Endothelial cell of umbilical vein (primary cell): ENCODE measurements at regions not wholly inside any gene's neighbourhood (a gene's known extent, or its start where the extent isn't known, plus 50 kb on each side); places are given as distances from the start of the nearest gene placed in this dataset.

Experiments used
- BruUV-seq: library from RNA; stranded (reverse); fragments of 400-500 nt; replicated peaks from 2 replicates; lab custom pipeline; 2021; lab: Mats Ljungman, UMichigan
- CTCF ChIA-PET: fragments of 300-600, 350-600 bp; sonication (Branson Sonifier 250); formaldehyde crosslinking; loops from one replicate; lab custom pipeline; 2021; ENCODE audit warnings: antibody characterized with exemption, inconsistent platforms; lab: Charles Lee
- POLR2A ChIA-PET: fragments of 300-600, 350-600 bp; sonication (Branson Sonifier 250); formaldehyde crosslinking; loops from one replicate; lab custom pipeline; 2021; ENCODE audit warnings: antibody characterized with exemption, inconsistent platforms; lab: Charles Lee
- DNase-seq: peaks from one replicate; pipeline ENCODE4 v3.0.0-alpha.2; 2011; ENCODE audit warnings: low read depth, low spot score
- FAIRE-seq: peaks from 2 replicates; lab custom pipeline; 2011; peaks lifted over from hg19 to GRCh38; lab: Jason Lieb, UNC
- H2AFZ ChIP-seq: 2 replicates; pipeline ENCODE4 v1.6.0; 2012; ENCODE audit warnings: low read depth, low read length, control low read depth, inconsistent platforms
- H3K27ac ChIP-seq: 2 replicates; pipeline ENCODE4 v1.5.1; 2011; ENCODE audit warnings: low read depth, mild to moderate bottlenecking, control low read depth, low read length, moderate library complexity; ENCODE audit not compliant: insufficient read depth
- H3K27me3 ChIP-seq, 2 experiments: 2 replicates each; pipeline versions ENCODE4 v1.6.0 to v1.6.1; 2011; ENCODE audit warnings: low read length in 2 of 2, mixed read lengths in 1 of 2; ENCODE audit not compliant: control insufficient read depth in 2 of 2, insufficient read depth in 2 of 2
- H3K36me3 ChIP-seq, 2 experiments: 2 replicates in 1 of 2; 3 replicates in 1 of 2; pipeline ENCODE4 v1.5.1; 2011; ENCODE audit warnings: low read length in 2 of 2, mild to moderate bottlenecking in 1 of 2, moderate library complexity in 1 of 2; ENCODE audit not compliant: control insufficient read depth in 2 of 2, insufficient read depth in 2 of 2; ENCODE audit errors: extremely low read depth in 1 of 2
- H3K4me1 ChIP-seq: 3 replicates; pipeline ENCODE4 v1.5.1; 2011; ENCODE audit warnings: mild to moderate bottlenecking, low read length; ENCODE audit not compliant: control insufficient read depth, insufficient read depth; ENCODE audit errors: extremely low read depth
- H3K4me2 ChIP-seq: 2 replicates; pipeline ENCODE4 v1.6.1; 2011; ENCODE audit warnings: low read length, control low read depth, mixed read lengths; ENCODE audit not compliant: insufficient read depth
- H3K4me3 ChIP-seq, 3 experiments: fragments of 200-600 bp in 1 of 3; sonication (generic), shearing (Covaris generic) in 1 of 3; replicated peaks in 1 of 3; 2 replicates each; pipeline ENCODE4 v1.5.1; 2011 to 2016; ENCODE audit warnings: control low read depth in 3 of 3, low read length in 3 of 3, mild to moderate bottlenecking in 2 of 3, inconsistent platforms in 1 of 3, low read depth in 1 of 3, moderate library complexity in 1 of 3; ENCODE audit not compliant: insufficient read depth in 1 of 3
- H3K79me2 ChIP-seq: 2 replicates; pipeline ENCODE4 v1.6.0; 2012; ENCODE audit warnings: low read length, inconsistent platforms; ENCODE audit not compliant: control insufficient read depth, insufficient read depth
- H3K9ac ChIP-seq: replicated peaks from 2 replicates; pipeline ENCODE3; 2011; ENCODE audit warnings: low read length, control low read depth; ENCODE audit not compliant: insufficient read depth; ENCODE audit errors: extremely low read depth
- H3K9me1 ChIP-seq: replicated peaks from 3 replicates; pipeline ENCODE4 v1.6.0; 2011; ENCODE audit warnings: mild to moderate bottlenecking, low read length; ENCODE audit not compliant: control insufficient read depth, insufficient read depth; ENCODE audit errors: extremely low read depth
- H3K9me3 ChIP-seq: replicated peaks from 2 replicates; pipeline ENCODE4 v1.5.1; 2012; ENCODE audit warnings: low read length, inconsistent platforms; ENCODE audit not compliant: control insufficient read depth, insufficient read depth
- H4K20me1 ChIP-seq: replicated peaks from 2 replicates; pipeline ENCODE3; 2011; ENCODE audit warnings: mild to moderate bottlenecking, low read length; ENCODE audit not compliant: control insufficient read depth, insufficient read depth; ENCODE audit errors: extremely low read depth
- EZH2 ChIP-seq: IDR thresholded peaks from 2 replicates; pipeline ENCODE4 v1.6.1; 2012; ENCODE audit warnings: borderline replicate concordance, low read depth, mild to moderate bottlenecking, moderate library complexity, low read length, inconsistent platforms; ENCODE audit not compliant: severe bottlenecking
- FOS ChIP-seq: IDR thresholded peaks from 2 replicates; pipeline ENCODE4 v1.6.1; 2011; ENCODE audit warnings: mild to moderate bottlenecking, low read length, moderate library complexity, borderline replicate concordance; ENCODE audit not compliant: insufficient read depth
- GATA2 ChIP-seq: IDR thresholded peaks from 2 replicates; pipeline ENCODE4 v1.7.0; 2011; ENCODE audit warnings: low read depth, mild to moderate bottlenecking, moderate library complexity, mixed read lengths, low read length; ENCODE audit not compliant: insufficient read length, insufficient read depth
- JUN ChIP-seq: IDR thresholded peaks from 2 replicates; pipeline ENCODE4 v1.6.1; 2011; ENCODE audit warnings: borderline replicate concordance, low read depth; ENCODE audit not compliant: insufficient read length, insufficient read depth
- MYC ChIP-seq: IDR thresholded peaks from one replicate; pipeline ENCODE4 v1.6.1; 2011; ENCODE audit warnings: mild to moderate bottlenecking, low read depth, low read length
- POLR2A ChIP-seq: IDR thresholded peaks from 2 replicates; pipeline ENCODE4 v1.6.1; 2012; ENCODE audit warnings: low read depth, mild to moderate bottlenecking, control low read depth, low read length
- POLR2AphosphoS5 ChIP-seq: IDR thresholded peaks from 2 replicates; pipeline ENCODE4 v1.6.1; 2012; ENCODE audit warnings: low read depth, mild to moderate bottlenecking, control low read depth, low read length, moderate library complexity; ENCODE audit not compliant: insufficient read depth
- dilution Hi-C: fragments of 300-500 bp; cut with MboI; formaldehyde crosslinking; loops from one replicate; pipeline ENCODE4 v1.15.0; 2019; ENCODE audit warnings: low sequenced_read_pairs; ENCODE audit not compliant: extremely low pct_ligation_motif_present
- intact Hi-C: fragments of 100-400 bp; cut with micrococcal nuclease; formaldehyde crosslinking; loops from one replicate; pipeline ENCODE4 v1.10.0; 2022
- TF ChIP-seq, protein P1 (sequence below), 2 donors: IDR thresholded peaks; 1 replicate in 1 of 2; 2 replicates in 1 of 2; pipeline ENCODE4 v1.5.1; 2011; ENCODE audit warnings: low read length in 2 of 2, mild to moderate bottlenecking in 2 of 2, moderate library complexity in 2 of 2, control low read depth in 1 of 2, inconsistent platforms in 1 of 2, low read depth in 1 of 2; ENCODE audit not compliant: insufficient read depth in 1 of 2; ENCODE audit errors: extremely low read depth in 1 of 2
- TF ChIP-seq, protein P2 (sequence below): IDR thresholded peaks from 2 replicates; pipeline ENCODE4 v1.6.1; 2011; ENCODE audit not compliant: insufficient read depth, insufficient read length

DNA sequence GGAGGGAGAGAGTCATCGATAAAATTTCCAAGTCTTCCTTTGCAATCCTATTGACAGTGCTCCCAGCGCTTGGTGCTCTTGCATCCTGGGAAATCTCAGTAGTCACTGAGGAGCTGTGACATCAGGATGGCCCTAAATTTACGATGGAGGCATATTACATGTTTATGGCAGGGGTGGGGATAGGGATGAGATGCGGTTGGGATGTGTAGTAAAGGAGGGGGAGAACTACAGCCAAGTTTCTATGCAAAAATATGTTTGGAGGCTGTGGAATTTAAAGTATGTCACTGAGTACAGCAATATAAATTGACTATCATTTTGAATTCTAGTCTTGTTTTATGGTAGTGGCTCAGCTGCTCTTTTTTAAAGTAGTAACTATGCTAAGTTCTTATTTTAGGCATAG is 544.9 kb downstream of the PKHD1 start:
- Histone ChIP-seq H3K27ac (no peak overlapping the region), H2AFZ (no peak overlapping the region), H3K4me1 (no peaks in the 10 kb centered on the region), H3K4me3 (no peak overlapping the region), H3K79me2 (no peaks in the 10 kb centered on the region), H4K20me1 (no peaks in the 10 kb centered on the region), H3K9ac (no peak overlapping the region), H3K36me3 (no peaks in the 10 kb centered on the region), H3K9me1 (no peaks in the 10 kb centered on the region), H3K4me2 (no peak overlapping the region), H3K9me3 (no peaks in the 10 kb centered on the region), H3K27me3 (no peaks in the 10 kb centered on the region)
- no peak for FAIRE-seq
- CTCF ChIA-PET, result no interaction called here
- BruUV-seq, result no TSS peak
- intact Hi-C loops (no loop called here), dilution Hi-C loops (no loop called here)
- TF ChIP-seq JUN, result no peak
- TF ChIP-seq, protein P1, sequence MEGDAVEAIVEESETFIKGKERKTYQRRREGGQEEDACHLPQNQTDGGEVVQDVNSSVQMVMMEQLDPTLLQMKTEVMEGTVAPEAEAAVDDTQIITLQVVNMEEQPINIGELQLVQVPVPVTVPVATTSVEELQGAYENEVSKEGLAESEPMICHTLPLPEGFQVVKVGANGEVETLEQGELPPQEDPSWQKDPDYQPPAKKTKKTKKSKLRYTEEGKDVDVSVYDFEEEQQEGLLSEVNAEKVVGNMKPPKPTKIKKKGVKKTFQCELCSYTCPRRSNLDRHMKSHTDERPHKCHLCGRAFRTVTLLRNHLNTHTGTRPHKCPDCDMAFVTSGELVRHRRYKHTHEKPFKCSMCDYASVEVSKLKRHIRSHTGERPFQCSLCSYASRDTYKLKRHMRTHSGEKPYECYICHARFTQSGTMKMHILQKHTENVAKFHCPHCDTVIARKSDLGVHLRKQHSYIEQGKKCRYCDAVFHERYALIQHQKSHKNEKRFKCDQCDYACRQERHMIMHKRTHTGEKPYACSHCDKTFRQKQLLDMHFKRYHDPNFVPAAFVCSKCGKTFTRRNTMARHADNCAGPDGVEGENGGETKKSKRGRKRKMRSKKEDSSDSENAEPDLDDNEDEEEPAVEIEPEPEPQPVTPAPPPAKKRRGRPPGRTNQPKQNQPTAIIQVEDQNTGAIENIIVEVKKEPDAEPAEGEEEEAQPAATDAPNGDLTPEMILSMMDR (IDR thresholded peaks at IDR 0.05; ENCODE audit: extremely low read depth in 1 of 2, insufficient read depth in 1 of 2, low read depth in 1 of 2, low read length in 2 of 2), result no peak
- no peak for TF ChIP-seq GATA2
- no peak for DNase-seq
- POLR2A ChIA-PET, result no interaction called here

DNA sequence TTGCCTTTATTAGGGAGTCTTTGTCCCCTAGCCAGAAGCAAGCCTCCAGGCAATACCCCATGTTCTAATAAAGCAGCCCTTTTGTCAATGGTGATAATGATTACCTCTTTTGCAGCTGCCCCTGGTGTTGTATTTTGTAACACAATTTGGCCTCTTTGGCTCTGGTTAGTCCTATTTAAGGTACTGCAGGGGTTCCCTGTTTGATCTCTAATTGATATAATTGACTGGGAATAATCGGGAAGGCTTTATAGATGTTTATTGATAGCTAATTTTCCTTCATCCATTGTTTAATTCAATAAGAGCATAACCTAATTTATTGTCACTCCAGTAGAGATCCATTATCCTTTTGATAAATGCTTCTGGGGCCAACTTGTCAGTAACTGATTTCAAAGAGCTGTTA is 537.2 kb downstream of the PKHD1 start:
- no peak for FAIRE-seq
- Histone ChIP-seq H2AFZ (no peak overlapping the region), H3K4me2 (no peak overlapping the region), H3K9me1 (no peaks in the 10 kb centered on the region), H3K9me3 (peaks cover 4% of the 10 kb centered on the region), H3K9ac (no peak overlapping the region), H4K20me1 (no peaks in the 10 kb centered on the region), H3K79me2 (no peaks in the 10 kb centered on the region), H3K36me3 (no peaks in the 10 kb centered on the region), H3K27ac (no peak overlapping the region), H3K4me3 (no peak overlapping the region), H3K27me3 (no peaks in the 10 kb centered on the region), H3K4me1 (no peaks in the 10 kb centered on the region)
- no TSS peak for BruUV-seq
- ChIA-PET CTCF (no interaction called here), POLR2A (no interaction called here)
- intact Hi-C loops, result no loop called here
- TF ChIP-seq, protein P2, sequence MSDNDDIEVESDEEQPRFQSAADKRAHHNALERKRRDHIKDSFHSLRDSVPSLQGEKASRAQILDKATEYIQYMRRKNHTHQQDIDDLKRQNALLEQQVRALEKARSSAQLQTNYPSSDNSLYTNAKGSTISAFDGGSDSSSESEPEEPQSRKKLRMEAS, result no peak
- TF ChIP-seq POLR2A (no peak), MYC (no peak), GATA2 (no peak), EZH2 (no peak), POLR2AphosphoS5 (no peak), JUN (no peak), FOS (no peak)
- TF ChIP-seq, protein P1 (IDR thresholded peaks at IDR 0.05; ENCODE audit: extremely low read depth in 1 of 2, insufficient read depth in 1 of 2, low read depth in 1 of 2, low read length in 2 of 2), result no peak
- DNase-seq, result no peak
- dilution Hi-C loops, result no loop called here
